Fibroblast of skin of right quadriceps (primary cell): ENCODE measurements at regions not wholly inside any gene's neighbourhood (a gene's known extent, or its start where the extent isn't known, plus 50 kb on each side); places are given as distances from the start of the nearest gene placed in this dataset.
"Not testable (repeated sequence)": the region's sequence is repeated elsewhere in the genome, so short reads cannot be mapped to it uniquely, and the experiment has no call there.

Experiments
- DNase-seq: peaks from one replicate; pipeline ENCODE4 v3.0.0-alpha.2; 2013

DNA sequence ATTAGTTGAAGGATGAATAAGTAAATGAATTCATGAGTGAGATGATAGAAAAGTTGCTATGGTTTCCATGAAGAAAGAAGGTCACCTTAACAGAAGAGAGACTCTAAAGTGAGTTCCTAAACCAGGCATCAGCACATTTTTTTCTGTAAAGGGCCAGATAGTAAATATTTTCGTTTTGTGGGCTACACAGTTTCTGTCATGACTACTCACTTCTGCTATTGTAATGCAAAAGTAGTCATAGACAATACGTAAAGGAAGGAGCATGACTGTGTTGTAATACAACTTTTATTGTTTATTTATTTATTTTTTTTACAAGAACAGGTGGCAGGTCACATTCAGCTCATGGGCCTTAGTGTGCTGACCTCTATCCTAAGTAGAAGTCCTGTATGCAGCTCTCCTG is 426.1 kb upstream of the DYNLRB2 start:
- DNase-seq, result no peak

DNA sequence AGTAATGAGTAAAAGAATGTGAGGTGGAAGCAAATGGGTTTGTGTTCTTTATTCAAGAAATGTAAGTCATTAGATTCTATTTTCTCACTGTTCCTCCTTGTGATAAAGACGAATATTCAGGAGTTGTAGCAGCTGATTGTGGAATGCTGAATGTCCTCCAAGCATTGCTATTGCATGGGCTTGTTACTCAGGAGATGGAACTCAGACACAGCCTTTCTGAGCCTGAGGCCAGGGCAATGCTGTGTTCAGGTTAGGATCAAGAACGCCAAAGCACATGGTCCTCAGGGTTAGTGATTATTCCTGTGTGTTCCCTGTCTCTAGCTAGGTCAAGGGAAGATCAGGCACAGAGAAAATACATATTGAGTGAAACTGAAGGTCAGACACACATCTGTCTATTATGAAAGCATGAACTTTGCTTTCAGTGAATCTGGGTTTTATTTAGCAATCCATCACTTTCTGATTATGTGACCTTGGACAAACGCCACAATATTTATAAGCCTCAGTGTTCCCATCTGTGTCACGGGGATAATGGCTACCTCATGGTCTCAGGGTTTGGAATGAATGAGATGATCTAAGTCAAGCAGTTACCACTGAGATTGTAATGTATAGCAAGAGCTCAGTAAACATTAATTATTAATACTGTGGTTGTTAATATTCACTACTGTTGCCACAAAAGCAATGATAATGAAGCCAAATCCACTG is 426.8 kb upstream of the DYNLRB2 start:
- DNase-seq, result no peak

GRCh38 chr16:80109581-80109980 is 431.2 kb upstream of the DYNLRB2 start:
- DNase-seq, result no peak

GRCh38 chr16:80107900-80108299 is 432.9 kb upstream of the DYNLRB2 start:
- DNase-seq, result peak; percentile 32

GRCh38 chr16:80105751-80106150 is 435.0 kb upstream of the DYNLRB2 start:
- DNase-seq, result no peak

DNA sequence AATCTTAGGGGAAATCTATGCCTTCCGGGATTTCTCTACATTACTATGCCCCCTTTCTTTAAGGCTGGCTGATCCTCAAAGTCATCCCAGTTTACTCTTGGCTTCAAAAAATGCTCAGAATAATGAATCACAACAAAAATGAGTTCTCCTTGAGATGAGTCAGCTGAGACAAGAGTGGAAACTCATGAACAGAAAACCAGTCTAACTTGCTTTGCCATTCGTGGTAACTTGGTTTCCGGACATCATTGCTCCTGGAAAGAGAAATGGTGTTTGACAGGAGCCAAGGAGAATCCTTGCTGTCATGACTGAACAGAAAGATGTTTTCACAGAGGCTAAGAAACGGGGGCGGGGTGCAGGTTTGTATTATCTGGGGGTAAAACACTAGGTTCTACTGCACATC is 435.6 kb upstream of the DYNLRB2 start:
- peak; percentile 56 for DNase-seq

DNA sequence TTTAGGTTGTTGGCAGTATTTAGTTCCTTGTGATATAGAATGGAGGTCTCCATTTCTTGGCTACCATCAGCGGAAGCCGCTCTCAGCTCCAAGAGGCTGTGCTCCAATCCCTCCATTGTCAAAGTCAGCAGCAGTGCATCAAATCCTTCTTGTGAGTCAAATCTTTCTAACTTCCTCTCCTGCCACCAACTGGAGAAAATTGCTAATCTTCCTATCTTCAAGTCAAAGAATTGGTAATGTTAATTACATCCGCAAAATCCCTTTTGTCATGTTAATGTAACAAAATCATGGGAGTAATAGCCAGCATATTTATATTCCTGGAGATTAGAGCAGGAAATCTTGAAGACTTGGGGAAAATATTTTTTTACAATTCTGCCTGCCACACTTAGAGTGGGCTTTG is 436.4 kb upstream of the DYNLRB2 start:
- no peak for DNase-seq

- no peak for DNase-seq
Observed at GRCh38 chr16:80103463-80103862, 437.3 kb upstream of the DYNLRB2 start.

DNA sequence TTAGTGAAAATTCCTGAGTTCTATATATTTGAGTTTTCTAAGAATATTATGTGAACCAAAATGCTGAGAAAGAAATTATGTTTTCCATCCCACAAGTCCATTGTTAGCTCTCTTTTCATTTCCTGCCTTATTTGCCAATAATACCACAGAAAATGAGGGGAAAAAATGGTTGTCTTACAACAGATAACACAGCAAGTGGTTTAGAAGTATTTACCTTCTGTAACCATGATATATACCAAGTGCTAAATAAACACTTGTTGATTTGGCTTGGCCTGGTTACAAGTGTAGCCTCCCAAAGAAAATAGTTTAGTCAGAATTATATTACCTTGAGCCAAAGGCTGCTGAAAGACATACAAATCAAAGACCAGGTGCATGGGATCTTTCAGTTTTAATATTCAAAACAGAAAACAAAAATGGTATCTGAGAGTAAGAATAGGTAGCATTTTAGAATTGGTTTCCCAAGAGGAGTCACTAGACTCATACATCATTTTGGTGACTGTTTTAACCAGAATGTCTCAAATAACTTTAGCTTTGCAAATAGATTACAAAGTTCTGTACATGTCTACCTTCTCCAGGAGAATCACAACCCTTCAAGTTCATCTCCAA is 439.8 kb upstream of the DYNLRB2 start:
- DNase-seq, result no peak

GRCh38 chr16:80100186-80100585 is 440.6 kb upstream of the DYNLRB2 start:
- no peak for DNase-seq

GRCh38 chr16:80097098-80097497 is 443.7 kb upstream of the DYNLRB2 start:
- DNase-seq, result no peak

- DNase-seq, result peak; percentile 47
Observed at GRCh38 chr16:80092681-80093080, 448.1 kb upstream of the DYNLRB2 start.

DNA sequence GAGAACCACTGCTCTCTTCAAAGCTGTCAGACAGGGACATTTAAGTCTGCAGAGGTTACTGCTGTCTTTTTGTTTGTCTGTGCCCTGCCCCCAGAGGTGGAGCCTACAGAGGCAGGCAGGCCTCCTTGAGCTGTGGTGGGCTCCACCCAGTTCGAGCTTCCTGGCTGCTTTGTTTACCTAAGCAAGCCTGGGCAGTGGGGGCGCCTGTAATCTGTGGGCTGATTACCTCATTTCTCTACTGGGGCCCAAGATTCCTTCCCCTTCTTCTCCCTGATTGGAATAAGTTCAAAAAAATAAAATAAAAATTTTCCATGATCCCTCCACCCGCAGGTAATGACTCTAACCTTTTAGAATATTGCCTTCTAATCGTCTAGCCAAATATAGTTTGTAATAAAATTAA is 449.3 kb upstream of the DYNLRB2 start:
- not testable (repeated sequence) for DNase-seq

DNA sequence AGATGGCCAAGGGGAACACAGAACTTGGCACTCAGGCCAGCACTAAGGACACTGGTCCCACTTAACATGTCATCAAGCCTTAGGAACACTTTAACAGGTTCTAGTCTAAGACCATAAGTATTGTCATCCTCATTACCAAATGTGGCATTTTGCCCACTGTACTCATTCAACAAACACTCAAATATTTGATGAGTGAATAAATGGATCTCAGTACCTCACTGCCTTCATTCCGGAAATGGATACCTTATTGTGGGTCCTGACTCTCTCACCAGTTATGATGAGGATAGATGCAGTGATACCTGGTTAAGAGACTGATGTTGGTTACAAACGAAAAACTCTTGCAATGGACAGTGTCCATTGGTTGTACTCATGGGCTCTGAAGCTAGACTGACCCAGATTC is 455.2 kb upstream of the DYNLRB2 start:
- no peak for DNase-seq

DNA sequence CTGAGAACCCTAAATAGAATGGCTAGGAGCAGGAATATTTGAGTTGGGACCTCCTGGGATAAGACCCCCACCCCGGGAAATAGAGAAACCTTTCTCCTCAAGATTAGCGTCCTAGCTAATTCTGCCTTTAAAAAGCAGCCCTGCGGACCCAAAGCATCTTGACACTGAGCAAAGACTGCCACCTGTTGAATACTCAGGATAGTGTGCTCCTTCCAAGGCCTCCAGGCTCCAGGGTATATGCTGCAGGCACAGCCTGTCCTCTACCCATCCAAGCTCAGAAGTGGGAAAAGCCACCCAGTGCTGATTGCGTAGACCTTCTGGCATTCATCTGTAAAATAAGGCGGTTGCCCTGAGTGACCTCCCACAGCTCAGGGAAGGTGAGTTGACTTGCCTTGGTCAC is 456.2 kb upstream of the DYNLRB2 start:
- DNase-seq, result peak; percentile 33

GRCh38 chr16:80084163-80084562 is 456.6 kb upstream of the DYNLRB2 start:
- no peak for DNase-seq

DNA sequence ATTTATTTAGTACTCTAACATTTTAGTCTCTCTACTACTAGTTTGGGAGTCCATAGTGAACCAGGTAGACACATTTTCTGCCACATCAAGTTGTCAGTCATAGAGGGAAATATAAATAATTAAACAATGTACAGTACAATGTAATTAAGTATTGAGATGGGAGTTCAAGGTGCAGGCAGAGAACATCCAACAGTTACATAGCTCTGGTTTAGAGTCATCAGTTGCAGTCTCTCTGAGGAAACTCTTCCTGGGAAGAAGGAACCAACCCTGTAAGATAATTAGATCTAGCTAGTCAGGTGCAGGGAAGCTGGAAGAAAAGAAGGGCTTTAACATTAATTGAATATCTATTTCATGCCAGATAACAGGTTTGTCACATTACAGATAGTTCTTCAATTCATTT is 457.9 kb upstream of the DYNLRB2 start:
- DNase-seq, result no peak

DNA sequence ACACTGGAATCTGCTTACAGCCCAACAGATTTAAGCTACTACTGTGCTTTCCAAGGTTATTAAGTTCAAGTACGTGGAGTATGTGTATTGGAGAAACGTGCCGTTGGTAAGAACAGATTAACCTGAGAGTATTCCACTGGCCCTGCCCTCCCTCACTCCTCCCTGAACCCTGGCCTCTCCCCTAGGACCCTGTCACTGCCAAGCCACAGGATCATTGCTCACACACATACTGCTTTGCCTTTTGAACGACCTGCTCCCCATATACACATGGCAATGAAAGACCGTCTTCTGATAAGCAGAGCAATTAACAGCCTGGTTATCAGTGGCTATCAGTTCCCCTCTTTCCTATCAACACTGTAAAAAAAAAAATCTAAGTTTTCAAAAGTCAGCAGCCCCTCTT is 458.9 kb upstream of the DYNLRB2 start:
- no peak for DNase-seq

DNA sequence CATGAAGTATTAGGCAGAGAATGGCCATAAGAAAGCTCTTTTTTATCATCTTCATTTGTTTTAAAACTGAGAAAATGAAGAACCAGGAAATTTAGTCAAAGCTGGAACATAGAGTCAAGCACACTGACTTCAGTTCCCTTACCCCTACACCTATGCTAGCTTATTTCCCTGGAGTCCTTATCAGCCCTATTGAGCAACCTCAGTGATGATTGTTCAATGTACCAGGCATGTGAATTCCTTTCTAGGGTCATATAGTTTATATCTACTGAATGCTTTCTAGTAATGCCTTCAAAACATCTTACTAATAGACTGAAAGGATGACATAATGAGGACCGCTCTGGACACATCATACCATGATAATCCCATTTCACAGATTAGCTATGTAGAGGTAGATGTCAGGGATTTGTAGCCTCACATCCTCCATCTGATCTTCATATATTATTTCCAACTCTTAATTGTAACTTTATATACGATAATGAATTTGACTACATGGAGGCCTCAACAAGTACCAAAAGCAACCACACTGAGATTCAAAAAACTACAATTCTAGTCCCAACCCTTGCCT is 460.4 kb upstream of the DYNLRB2 start:
- DNase-seq, result no peak

GRCh38 chr16:80079072-80079471 is 461.7 kb upstream of the DYNLRB2 start:
- no peak for DNase-seq

GRCh38 chr16:80077696-80078095 is 463.1 kb upstream of the DYNLRB2 start:
- no peak for DNase-seq

- DNase-seq, result no peak
Observed at GRCh38 chr16:80074329-80074728, 466.5 kb upstream of the DYNLRB2 start.

- no peak for DNase-seq
Observed at GRCh38 chr16:80071964-80072456, 468.8 kb upstream of the DYNLRB2 start.

- no peak for DNase-seq
Observed at GRCh38 chr16:80066805-80067580, 466.5 kb upstream of the MAF start.
